SH-SY5Y (cell line): ENCODE measurements at regions not wholly inside any gene's neighbourhood (a gene's known extent, or its start where the extent isn't known, plus 50 kb on each side); places are given as distances from the start of the nearest gene placed in this dataset.

ENCODE experiments used
- GATA2 ChIP-seq: IDR thresholded peaks from 2 replicates; pipeline ENCODE4 v1.6.1; 2011; ENCODE audit warnings: mild to moderate bottlenecking, low read depth, low read length
- GATA3 ChIP-seq: IDR thresholded peaks from 2 replicates; pipeline ENCODE4 v1.6.1; 2011; ENCODE audit warnings: low read depth, mild to moderate bottlenecking, low read length, moderate library complexity

- TF ChIP-seq GATA2 = no peak
- no peak for TF ChIP-seq GATA3
Observed at GRCh38 chr7:47682874-47683273, 101.0 kb upstream of the TNS3 start.
